ENCODE measurements at regions not wholly inside any gene's neighbourhood (a gene's known extent, or its start where the extent isn't known, plus 50 kb on each side); places are given as distances from the start of the nearest gene placed in this dataset.

DNA sequence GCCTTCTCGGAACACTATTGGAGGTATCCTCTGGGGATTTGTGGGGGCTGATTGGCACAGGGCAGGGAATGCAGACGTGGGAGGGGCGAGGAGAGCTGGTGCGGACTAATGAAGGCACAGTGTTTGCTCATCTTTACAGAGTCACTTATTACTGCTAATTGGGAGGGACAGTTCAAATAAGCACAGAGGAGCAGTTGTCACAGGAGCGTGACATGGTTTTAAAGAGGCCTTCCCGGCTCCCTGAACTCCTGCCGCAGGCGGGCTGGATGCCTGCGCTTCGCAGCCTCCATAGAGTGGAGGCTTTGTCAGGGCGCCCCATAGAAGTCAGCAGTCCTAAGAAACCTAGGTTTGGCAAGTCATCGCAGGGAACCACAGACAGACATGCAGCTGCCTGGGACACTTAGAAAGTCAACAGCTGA, 149.6 kb downstream of the LINC00237 start:
- TF ChIP-seq, protein P1, sequence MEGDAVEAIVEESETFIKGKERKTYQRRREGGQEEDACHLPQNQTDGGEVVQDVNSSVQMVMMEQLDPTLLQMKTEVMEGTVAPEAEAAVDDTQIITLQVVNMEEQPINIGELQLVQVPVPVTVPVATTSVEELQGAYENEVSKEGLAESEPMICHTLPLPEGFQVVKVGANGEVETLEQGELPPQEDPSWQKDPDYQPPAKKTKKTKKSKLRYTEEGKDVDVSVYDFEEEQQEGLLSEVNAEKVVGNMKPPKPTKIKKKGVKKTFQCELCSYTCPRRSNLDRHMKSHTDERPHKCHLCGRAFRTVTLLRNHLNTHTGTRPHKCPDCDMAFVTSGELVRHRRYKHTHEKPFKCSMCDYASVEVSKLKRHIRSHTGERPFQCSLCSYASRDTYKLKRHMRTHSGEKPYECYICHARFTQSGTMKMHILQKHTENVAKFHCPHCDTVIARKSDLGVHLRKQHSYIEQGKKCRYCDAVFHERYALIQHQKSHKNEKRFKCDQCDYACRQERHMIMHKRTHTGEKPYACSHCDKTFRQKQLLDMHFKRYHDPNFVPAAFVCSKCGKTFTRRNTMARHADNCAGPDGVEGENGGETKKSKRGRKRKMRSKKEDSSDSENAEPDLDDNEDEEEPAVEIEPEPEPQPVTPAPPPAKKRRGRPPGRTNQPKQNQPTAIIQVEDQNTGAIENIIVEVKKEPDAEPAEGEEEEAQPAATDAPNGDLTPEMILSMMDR (IDR thresholded peaks at IDR 0.05): no peak
- TF ChIP-seq, protein P2, sequence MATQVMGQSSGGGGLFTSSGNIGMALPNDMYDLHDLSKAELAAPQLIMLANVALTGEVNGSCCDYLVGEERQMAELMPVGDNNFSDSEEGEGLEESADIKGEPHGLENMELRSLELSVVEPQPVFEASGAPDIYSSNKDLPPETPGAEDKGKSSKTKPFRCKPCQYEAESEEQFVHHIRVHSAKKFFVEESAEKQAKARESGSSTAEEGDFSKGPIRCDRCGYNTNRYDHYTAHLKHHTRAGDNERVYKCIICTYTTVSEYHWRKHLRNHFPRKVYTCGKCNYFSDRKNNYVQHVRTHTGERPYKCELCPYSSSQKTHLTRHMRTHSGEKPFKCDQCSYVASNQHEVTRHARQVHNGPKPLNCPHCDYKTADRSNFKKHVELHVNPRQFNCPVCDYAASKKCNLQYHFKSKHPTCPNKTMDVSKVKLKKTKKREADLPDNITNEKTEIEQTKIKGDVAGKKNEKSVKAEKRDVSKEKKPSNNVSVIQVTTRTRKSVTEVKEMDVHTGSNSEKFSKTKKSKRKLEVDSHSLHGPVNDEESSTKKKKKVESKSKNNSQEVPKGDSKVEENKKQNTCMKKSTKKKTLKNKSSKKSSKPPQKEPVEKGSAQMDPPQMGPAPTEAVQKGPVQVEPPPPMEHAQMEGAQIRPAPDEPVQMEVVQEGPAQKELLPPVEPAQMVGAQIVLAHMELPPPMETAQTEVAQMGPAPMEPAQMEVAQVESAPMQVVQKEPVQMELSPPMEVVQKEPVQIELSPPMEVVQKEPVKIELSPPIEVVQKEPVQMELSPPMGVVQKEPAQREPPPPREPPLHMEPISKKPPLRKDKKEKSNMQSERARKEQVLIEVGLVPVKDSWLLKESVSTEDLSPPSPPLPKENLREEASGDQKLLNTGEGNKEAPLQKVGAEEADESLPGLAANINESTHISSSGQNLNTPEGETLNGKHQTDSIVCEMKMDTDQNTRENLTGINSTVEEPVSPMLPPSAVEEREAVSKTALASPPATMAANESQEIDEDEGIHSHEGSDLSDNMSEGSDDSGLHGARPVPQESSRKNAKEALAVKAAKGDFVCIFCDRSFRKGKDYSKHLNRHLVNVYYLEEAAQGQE (IDR thresholded peaks at IDR 0.05; ENCODE audit: insufficient read depth in 1 of 2, low read depth in 2 of 2, low read length in 1 of 2): no peak
